ENCODE measurements at regions not wholly inside any gene's neighbourhood (a gene's known extent, or its start where the extent isn't known, plus 50 kb on each side); places are given as distances from the start of the nearest gene placed in this dataset.

DNA sequence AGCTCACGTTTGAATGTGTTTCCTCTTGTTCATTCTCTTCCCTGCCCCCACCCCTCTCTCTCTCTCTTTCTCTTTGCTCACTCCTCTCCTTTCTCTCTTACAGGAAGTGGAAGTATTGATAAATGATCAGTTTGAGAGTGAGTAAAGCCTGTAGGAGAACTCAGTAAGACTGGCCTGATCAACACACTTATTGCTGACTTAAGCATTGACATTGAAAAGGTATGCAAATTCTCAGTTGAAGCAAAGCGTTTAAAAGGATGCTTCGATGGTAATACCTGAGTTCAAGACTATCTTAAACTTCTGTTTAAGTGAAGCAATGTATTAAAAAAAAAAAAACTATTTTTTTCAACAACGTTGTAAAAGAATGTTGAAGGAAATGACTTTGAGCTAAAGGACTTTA lies 115.7 kb upstream of the DDX18 start:
- Histone ChIP-seq H3K36me3 (ENCODE audit: control insufficient read depth in 2 of 2, insufficient read depth in 2 of 2, low read length in 1 of 2) (no peaks in the 10 kb centered on the region), H3K9me3 (ENCODE audit: control insufficient read depth in 2 of 2, insufficient read depth in 1 of 2, low read length in 1 of 2) (no peaks in the 10 kb centered on the region), H3K27me3 (ENCODE audit: control insufficient read depth in 2 of 2, insufficient read depth in 1 of 2, low read length in 1 of 2) (no peaks in the 10 kb centered on the region), H3K4me3 (ENCODE audit: low read length in 2 of 2) (no peak overlapping the region), H3K4me1 (ENCODE audit: control insufficient read depth in 2 of 2, insufficient read depth in 2 of 2, low read length in 2 of 2) (no peaks in the 10 kb centered on the region), H3K27ac (ENCODE audit: low read depth in 1 of 2, low read length in 1 of 2) (no peak overlapping the region)
- WGBS: 79% methylated on average over 4 of the region's 4 CpGs
- no peak for DNase-seq (ENCODE audit: low read depth in 6 of 9, low spot score in 9 of 9)

- Histone ChIP-seq H3K27ac (ENCODE audit: low read depth in 1 of 2, low read length in 1 of 2) (no peak overlapping the region), H3K27me3 (ENCODE audit: control insufficient read depth in 2 of 2, insufficient read depth in 1 of 2, low read length in 1 of 2) (no peaks in the 10 kb centered on the region), H3K4me1 (ENCODE audit: control insufficient read depth in 2 of 2, insufficient read depth in 2 of 2, low read length in 2 of 2) (no peaks in the 10 kb centered on the region), H3K36me3 (ENCODE audit: control insufficient read depth in 2 of 2, insufficient read depth in 2 of 2, low read length in 1 of 2) (no peaks in the 10 kb centered on the region), H3K4me3 (ENCODE audit: low read length in 2 of 2) (no peak overlapping the region), H3K9me3 (ENCODE audit: control insufficient read depth in 2 of 2, insufficient read depth in 1 of 2, low read length in 1 of 2) (no peaks in the 10 kb centered on the region)
- no peak for DNase-seq (ENCODE audit: low read depth in 6 of 9, low spot score in 9 of 9)
- WGBS: 52% methylated on average over 2 of the region's 2 CpGs
Observed at GRCh38 chr2:117700471-117700870, 114.0 kb upstream of the DDX18 start.

GRCh38 chr2:117701365-117701764 lies 113.1 kb upstream of the DDX18 start:
- 93% methylated on average over 2 of the region's 2 CpGs for WGBS
- Histone ChIP-seq H3K27me3 (ENCODE audit: control insufficient read depth in 2 of 2, insufficient read depth in 1 of 2, low read length in 1 of 2) (no peaks in the 10 kb centered on the region), H3K4me3 (ENCODE audit: low read length in 2 of 2) (no peak overlapping the region), H3K4me1 (ENCODE audit: control insufficient read depth in 2 of 2, insufficient read depth in 2 of 2, low read length in 2 of 2) (no peaks in the 10 kb centered on the region), H3K9me3 (ENCODE audit: control insufficient read depth in 2 of 2, insufficient read depth in 1 of 2, low read length in 1 of 2) (no peaks in the 10 kb centered on the region), H3K36me3 (ENCODE audit: control insufficient read depth in 2 of 2, insufficient read depth in 2 of 2, low read length in 1 of 2) (no peaks in the 10 kb centered on the region), H3K27ac (ENCODE audit: low read depth in 1 of 2, low read length in 1 of 2) (no peak overlapping the region)
- DNase-seq (ENCODE audit: low read depth in 6 of 9, low spot score in 9 of 9): no peak

DNA sequence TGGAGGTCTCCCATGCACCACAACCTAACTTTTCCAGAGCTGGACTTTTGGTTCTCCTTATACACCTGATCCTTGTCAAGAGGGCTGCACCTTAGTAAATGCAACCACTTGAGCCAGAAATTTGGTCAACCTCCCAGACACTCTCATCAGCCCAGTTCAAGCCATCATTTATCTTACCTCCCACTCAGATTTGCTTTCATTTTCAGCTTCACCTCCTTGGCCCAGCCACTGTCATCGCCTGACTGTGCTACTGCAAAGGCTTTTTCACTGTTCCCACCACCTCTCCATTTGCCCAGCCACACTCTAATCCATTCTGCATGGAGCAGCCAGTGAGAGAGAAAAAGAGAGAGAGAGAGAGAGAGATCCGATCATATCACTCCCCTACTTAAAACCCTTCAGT lies 112.4 kb upstream of the DDX18 start:
- DNase-seq (ENCODE audit: low read depth in 6 of 9, low spot score in 9 of 9): no peak
- WGBS: 93% methylated on average over 2 of the region's 2 CpGs
- no peaks in the 10 kb centered on the region for H3K27me3 ChIP-seq (ENCODE audit: control insufficient read depth in 2 of 2, insufficient read depth in 1 of 2, low read length in 1 of 2)
- H3K4me3 ChIP-seq (ENCODE audit: low read length in 2 of 2): no peak overlapping the region
- no peak overlapping the region for H3K27ac ChIP-seq (ENCODE audit: low read depth in 1 of 2, low read length in 1 of 2)
- H3K4me1 ChIP-seq (ENCODE audit: control insufficient read depth in 2 of 2, insufficient read depth in 2 of 2, low read length in 2 of 2): no peaks in the 10 kb centered on the region
- no peaks in the 10 kb centered on the region for H3K9me3 ChIP-seq (ENCODE audit: control insufficient read depth in 2 of 2, insufficient read depth in 1 of 2, low read length in 1 of 2)
- no peaks in the 10 kb centered on the region for H3K36me3 ChIP-seq (ENCODE audit: control insufficient read depth in 2 of 2, insufficient read depth in 2 of 2, low read length in 1 of 2)

DNA sequence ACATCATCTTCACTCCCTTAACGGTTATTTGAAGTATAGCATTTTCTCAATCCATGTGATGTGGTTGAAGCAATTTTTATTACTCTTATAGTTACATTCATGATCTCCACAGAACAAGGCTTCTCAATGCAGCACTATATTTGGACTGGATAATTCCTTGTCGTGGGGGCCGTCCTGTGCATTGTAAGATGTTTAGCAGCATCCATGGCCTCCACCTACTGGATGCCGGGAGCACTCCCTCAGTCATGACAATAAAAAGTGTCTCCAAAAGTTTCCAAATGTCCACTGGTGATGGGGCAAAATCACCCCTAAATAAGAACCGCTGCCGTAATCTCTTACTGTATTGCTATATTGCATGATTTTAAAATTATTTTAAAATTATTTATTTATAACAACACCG lies 110.6 kb upstream of the DDX18 start:
- DNase-seq (ENCODE audit: low read depth in 6 of 9, low spot score in 9 of 9): no peak
- no peaks in the 10 kb centered on the region for H3K9me3 ChIP-seq (ENCODE audit: control insufficient read depth in 2 of 2, insufficient read depth in 1 of 2, low read length in 1 of 2)
- 91% methylated on average over 7 of the region's 7 CpGs for WGBS
- no peak overlapping the region for H3K4me3 ChIP-seq (ENCODE audit: low read length in 2 of 2)
- no peaks in the 10 kb centered on the region for H3K27me3 ChIP-seq (ENCODE audit: control insufficient read depth in 2 of 2, insufficient read depth in 1 of 2, low read length in 1 of 2)
- H3K4me1 ChIP-seq (ENCODE audit: control insufficient read depth in 2 of 2, insufficient read depth in 2 of 2, low read length in 2 of 2): no peaks in the 10 kb centered on the region
- no peaks in the 10 kb centered on the region for H3K36me3 ChIP-seq (ENCODE audit: control insufficient read depth in 2 of 2, insufficient read depth in 2 of 2, low read length in 1 of 2)
- no peak overlapping the region for H3K27ac ChIP-seq (ENCODE audit: low read depth in 1 of 2, low read length in 1 of 2)

DNA sequence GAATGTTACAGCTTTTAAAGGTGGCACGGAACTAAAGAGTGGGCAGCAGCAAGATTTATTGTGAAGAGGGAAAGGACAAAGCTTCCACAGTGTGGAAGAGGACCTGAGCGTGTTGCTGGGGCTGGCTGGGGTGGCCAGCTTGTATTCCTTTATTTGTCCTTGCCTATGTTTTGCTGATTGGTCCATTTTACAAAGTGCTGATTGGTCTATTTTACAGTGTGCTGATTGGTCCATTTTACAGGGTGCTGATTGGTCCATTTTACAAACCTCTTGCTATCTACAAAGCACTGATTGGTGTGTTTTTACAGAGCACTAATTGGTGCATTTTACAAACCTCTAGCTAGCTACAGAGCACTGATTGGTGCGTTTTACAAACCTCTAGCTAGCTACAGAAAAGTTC lies 109.7 kb upstream of the DDX18 start:
- H3K9me3 ChIP-seq (ENCODE audit: control insufficient read depth in 2 of 2, insufficient read depth in 1 of 2, low read length in 1 of 2): no peaks in the 10 kb centered on the region
- no peak overlapping the region for H3K4me3 ChIP-seq (ENCODE audit: low read length in 2 of 2)
- DNase-seq (ENCODE audit: low read depth in 6 of 9, low spot score in 9 of 9): no peak
- H3K36me3 ChIP-seq (ENCODE audit: control insufficient read depth in 2 of 2, insufficient read depth in 2 of 2, low read length in 1 of 2): no peaks in the 10 kb centered on the region
- no peak overlapping the region for H3K27ac ChIP-seq (ENCODE audit: low read depth in 1 of 2, low read length in 1 of 2)
- H3K4me1 ChIP-seq (ENCODE audit: control insufficient read depth in 2 of 2, insufficient read depth in 2 of 2, low read length in 2 of 2): no peaks in the 10 kb centered on the region
- 75% methylated on average over 3 of the region's 3 CpGs for WGBS
- H3K27me3 ChIP-seq (ENCODE audit: control insufficient read depth in 2 of 2, insufficient read depth in 1 of 2, low read length in 1 of 2): no peaks in the 10 kb centered on the region

DNA sequence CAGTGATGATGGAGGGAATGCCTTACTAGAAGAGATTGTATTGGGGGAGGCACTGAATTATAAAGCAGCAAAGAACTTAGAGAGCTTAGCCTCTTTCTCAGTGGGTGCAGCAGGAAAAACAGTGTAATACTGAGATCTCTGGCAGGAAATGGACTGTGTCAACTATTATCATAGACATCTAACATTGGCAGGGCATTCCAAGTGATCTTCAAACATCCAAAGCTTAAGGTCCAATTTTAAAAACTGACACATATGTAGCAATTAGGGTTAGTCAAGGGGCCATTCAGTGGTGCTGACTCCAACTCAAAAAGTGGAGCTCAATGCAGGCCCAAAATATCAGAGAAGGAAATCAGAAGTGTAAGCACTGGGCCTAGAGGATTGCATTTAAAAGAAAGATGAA lies 106.6 kb upstream of the DDX18 start:
- Histone ChIP-seq H3K4me3 (ENCODE audit: low read length in 2 of 2) (no peak overlapping the region), H3K27ac (ENCODE audit: low read depth in 1 of 2, low read length in 1 of 2) (no peak overlapping the region), H3K36me3 (ENCODE audit: control insufficient read depth in 2 of 2, insufficient read depth in 2 of 2, low read length in 1 of 2) (no peaks in the 10 kb centered on the region), H3K27me3 (ENCODE audit: control insufficient read depth in 2 of 2, insufficient read depth in 1 of 2, low read length in 1 of 2) (no peaks in the 10 kb centered on the region), H3K4me1 (ENCODE audit: control insufficient read depth in 2 of 2, insufficient read depth in 2 of 2, low read length in 2 of 2) (no peaks in the 10 kb centered on the region), H3K9me3 (ENCODE audit: control insufficient read depth in 2 of 2, insufficient read depth in 1 of 2, low read length in 1 of 2) (no peaks in the 10 kb centered on the region)
- DNase-seq (ENCODE audit: low read depth in 6 of 9, low spot score in 9 of 9): no peak

DNA sequence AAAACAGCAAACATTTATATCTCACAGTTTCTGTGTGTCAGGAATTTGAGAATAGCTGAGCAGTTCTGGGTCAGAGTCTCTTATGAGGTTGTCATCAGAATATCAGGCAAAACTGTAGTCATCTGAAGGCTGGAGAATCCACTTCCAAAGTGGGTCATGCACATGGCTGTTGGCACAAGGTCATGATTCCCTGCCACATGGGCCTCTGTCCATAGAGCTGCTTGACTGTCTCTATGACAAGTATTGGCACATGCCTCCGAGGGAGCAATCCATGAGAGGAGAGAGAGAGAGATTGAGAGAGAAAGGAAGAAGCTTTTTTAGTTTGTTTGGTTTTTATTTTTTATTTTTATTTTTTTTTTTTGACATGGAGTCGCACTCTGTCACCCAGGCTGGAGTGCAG lies 101.8 kb upstream of the DDX18 start:
- 86% methylated on average over 2 of the region's 2 CpGs for WGBS
- Histone ChIP-seq H3K27ac (ENCODE audit: low read depth in 1 of 2, low read length in 1 of 2) (no peak overlapping the region), H3K9me3 (ENCODE audit: control insufficient read depth in 2 of 2, insufficient read depth in 1 of 2, low read length in 1 of 2) (no peaks in the 10 kb centered on the region), H3K4me1 (ENCODE audit: control insufficient read depth in 2 of 2, insufficient read depth in 2 of 2, low read length in 2 of 2) (no peaks in the 10 kb centered on the region), H3K27me3 (ENCODE audit: control insufficient read depth in 2 of 2, insufficient read depth in 1 of 2, low read length in 1 of 2) (no peaks in the 10 kb centered on the region), H3K4me3 (ENCODE audit: low read length in 2 of 2) (no peak overlapping the region), H3K36me3 (ENCODE audit: control insufficient read depth in 2 of 2, insufficient read depth in 2 of 2, low read length in 1 of 2) (no peaks in the 10 kb centered on the region)
- no peak for DNase-seq (ENCODE audit: low read depth in 6 of 9, low spot score in 9 of 9)

DNA sequence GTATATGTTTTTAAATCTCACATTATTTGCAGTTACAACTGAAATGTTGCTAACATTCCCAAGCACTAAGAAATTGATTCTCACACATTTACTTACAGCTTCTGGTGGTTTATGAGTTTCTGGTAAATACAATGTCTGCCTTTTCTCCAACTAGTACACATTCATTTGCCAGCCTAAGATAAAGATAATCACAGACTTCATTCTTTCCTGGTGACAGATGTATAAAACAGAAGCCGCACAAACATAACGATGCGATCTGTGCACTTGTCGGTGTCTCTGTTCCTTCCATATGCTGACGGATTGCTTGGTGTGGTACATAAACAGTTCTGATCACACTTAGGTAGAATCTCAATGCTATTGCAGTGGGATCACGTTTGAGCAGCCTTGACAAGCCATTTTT lies 100.4 kb upstream of the DDX18 start:
- H3K27ac ChIP-seq (ENCODE audit: low read depth in 1 of 2, low read length in 1 of 2): no peak overlapping the region
- WGBS: 83% methylated on average over 6 of the region's 6 CpGs
- no peaks in the 10 kb centered on the region for H3K36me3 ChIP-seq (ENCODE audit: control insufficient read depth in 2 of 2, insufficient read depth in 2 of 2, low read length in 1 of 2)

DNA sequence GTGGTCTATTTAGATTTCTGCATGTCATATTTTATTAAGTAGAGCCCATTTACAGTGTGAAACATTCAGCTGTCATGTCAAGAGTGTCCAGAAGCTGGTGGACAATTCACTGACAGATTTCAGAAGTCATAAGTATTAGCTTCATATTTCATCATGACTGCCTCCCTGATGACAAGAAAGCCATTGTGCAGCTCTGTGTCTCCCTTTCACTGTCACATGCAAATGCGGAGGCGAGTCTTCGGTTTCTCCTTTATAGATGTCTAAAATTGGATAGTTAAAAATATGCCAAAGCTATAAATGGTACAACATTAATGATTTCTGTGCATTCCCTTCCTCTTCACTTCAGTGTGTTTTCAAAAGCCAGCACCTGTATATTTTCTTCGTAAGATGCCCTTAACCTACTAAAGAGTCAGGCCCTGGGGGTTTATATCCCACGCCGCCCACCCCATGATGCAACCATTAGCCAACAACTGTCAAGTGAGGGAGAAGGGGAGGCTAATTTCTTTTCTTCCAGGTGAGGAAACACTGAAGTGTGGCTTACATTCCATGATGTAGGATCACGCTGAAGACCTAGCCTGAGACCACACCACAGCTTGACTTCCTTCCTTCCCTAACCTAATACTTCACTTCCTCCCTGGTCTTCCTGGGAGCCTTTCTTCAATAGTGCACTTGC lies 99.6 kb upstream of the DDX18 start:
- no peak for DNase-seq (ENCODE audit: low read depth in 6 of 9, low spot score in 9 of 9)
- Histone ChIP-seq H3K9me3 (ENCODE audit: control insufficient read depth in 2 of 2, insufficient read depth in 1 of 2, low read length in 1 of 2) (no peaks in the 10 kb centered on the region), H3K4me3 (ENCODE audit: low read length in 2 of 2) (no peak overlapping the region), H3K27me3 (ENCODE audit: control insufficient read depth in 2 of 2, insufficient read depth in 1 of 2, low read length in 1 of 2) (no peaks in the 10 kb centered on the region), H3K36me3 (ENCODE audit: control insufficient read depth in 2 of 2, insufficient read depth in 2 of 2, low read length in 1 of 2) (no peaks in the 10 kb centered on the region), H3K4me1 (ENCODE audit: control insufficient read depth in 2 of 2, insufficient read depth in 2 of 2, low read length in 2 of 2) (no peaks in the 10 kb centered on the region), H3K27ac (ENCODE audit: low read depth in 1 of 2, low read length in 1 of 2) (no peak overlapping the region)
- WGBS: 87% methylated on average over 7 of the region's 7 CpGs

More for the DNA sequence above, 100.4 kb upstream of the DDX18 start:
- Histone ChIP-seq H3K4me3 (ENCODE audit: low read length in 2 of 2) (no peak overlapping the region), H3K4me1 (ENCODE audit: control insufficient read depth in 2 of 2, insufficient read depth in 2 of 2, low read length in 2 of 2) (no peaks in the 10 kb centered on the region), H3K9me3 (ENCODE audit: control insufficient read depth in 2 of 2, insufficient read depth in 1 of 2, low read length in 1 of 2) (no peaks in the 10 kb centered on the region), H3K27me3 (ENCODE audit: control insufficient read depth in 2 of 2, insufficient read depth in 1 of 2, low read length in 1 of 2) (no peaks in the 10 kb centered on the region)
- DNase-seq (ENCODE audit: low read depth in 6 of 9, low spot score in 9 of 9): no peak

Measured in thymus (tissue), 11 donors.